ENCODE measurements at regions not wholly inside any gene's neighbourhood (a gene's known extent, or its start where the extent isn't known, plus 50 kb on each side); places are given as distances from the start of the nearest gene placed in this dataset.

DNA sequence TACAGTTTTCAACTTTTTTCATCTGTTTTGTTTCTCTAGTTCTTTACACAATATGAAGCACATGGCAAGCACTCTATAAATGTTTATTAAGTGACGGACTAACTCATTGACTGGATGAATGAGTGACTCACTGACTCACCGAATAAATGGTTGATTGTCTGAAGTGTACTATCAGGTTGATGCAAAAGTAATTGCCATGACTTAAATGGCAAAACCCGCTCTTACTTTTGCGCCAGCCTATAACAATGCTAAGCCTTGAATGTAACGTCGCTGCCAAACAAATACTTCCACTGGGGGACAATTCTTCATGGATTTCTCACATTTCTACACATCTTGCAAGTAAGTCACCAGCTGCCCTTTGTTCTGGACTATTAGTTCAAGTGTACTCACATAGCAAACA lies 109.0 kb upstream of the KCTD3 start:
- no peak overlapping the region for H2AFZ ChIP-seq (ENCODE audit: low read length)
- no TSS peak for BruUV-seq (replicated peaks)
- peaks cover 4% of the 10 kb centered on the region; the same call in 1 of the 2 replicates for H3K4me1 ChIP-seq (ENCODE audit: insufficient read depth, low read length)
- H3K79me2 ChIP-seq (ENCODE audit: low read length) = no peaks in the 10 kb centered on the region
- ChIA-PET POLR2A (ENCODE audit: unreplicated experiment) (no interaction called here), CTCF (no interaction called here)
- intact Hi-C loops (cut with micrococcal nuclease) = no loop called here
- peak; percentile 79 for DNase-seq
- no peaks in the 10 kb centered on the region for H3K9me3 ChIP-seq (ENCODE audit: low read length)
- H3K4me2 ChIP-seq (ENCODE audit: low read length) = no peak overlapping the region
- peak; percentile 88 for ATAC-seq
- no peaks in the 10 kb centered on the region for H3F3A ChIP-seq (ENCODE audit: low read length, unreplicated experiment)
- no peak overlapping the region for H3K27ac ChIP-seq (ENCODE audit: low read length)
- no peak for TF ChIP-seq EZH2phosphoT487 (IDR thresholded peaks at IDR 0.05; ENCODE audit: borderline replicate concordance, low read length)
- no peak for TF ChIP-seq EZH2 (IDR thresholded peaks at IDR 0.05; ENCODE audit: low read length, unreplicated experiment)
- TF ChIP-seq, protein P1, sequence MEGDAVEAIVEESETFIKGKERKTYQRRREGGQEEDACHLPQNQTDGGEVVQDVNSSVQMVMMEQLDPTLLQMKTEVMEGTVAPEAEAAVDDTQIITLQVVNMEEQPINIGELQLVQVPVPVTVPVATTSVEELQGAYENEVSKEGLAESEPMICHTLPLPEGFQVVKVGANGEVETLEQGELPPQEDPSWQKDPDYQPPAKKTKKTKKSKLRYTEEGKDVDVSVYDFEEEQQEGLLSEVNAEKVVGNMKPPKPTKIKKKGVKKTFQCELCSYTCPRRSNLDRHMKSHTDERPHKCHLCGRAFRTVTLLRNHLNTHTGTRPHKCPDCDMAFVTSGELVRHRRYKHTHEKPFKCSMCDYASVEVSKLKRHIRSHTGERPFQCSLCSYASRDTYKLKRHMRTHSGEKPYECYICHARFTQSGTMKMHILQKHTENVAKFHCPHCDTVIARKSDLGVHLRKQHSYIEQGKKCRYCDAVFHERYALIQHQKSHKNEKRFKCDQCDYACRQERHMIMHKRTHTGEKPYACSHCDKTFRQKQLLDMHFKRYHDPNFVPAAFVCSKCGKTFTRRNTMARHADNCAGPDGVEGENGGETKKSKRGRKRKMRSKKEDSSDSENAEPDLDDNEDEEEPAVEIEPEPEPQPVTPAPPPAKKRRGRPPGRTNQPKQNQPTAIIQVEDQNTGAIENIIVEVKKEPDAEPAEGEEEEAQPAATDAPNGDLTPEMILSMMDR (conservative IDR thresholded peaks at IDR 0.05; ENCODE audit: low read depth, low read length) = no peak
- no peak overlapping the region for H3K9ac ChIP-seq (ENCODE audit: low read length)
- no peaks in the 10 kb centered on the region for H4K20me1 ChIP-seq (ENCODE audit: low read length)
- H3K36me3 ChIP-seq (ENCODE audit: low read depth, low read length) = no peaks in the 10 kb centered on the region
- H3K9me2 ChIP-seq (replicated peaks; ENCODE audit: low read length) = no peaks in the 10 kb centered on the region
- no peak overlapping the region for H3K4me3 ChIP-seq (ENCODE audit: low read length)
- no peaks in the 10 kb centered on the region for H3K27me3 ChIP-seq (ENCODE audit: low read length)

DNA sequence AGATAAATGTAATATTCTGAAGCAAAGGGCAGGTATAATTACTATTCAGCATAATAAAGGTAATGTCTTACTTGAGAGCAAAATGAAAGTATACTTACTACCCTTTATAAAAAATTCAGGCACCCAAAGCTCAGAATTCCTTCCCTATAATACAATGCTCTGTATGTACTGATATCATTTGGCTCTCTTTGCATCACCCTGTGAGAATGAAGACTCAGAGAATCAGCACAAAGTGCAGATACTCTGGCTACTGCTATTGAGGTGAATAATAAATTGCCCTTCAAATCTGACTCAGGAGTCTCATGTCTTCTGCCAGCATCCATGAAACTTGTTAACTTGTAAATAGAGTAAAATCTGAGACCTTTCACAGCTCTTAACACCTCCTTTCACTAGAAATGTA lies 108.5 kb upstream of the KCTD3 start:
- CTCF ChIA-PET = no interaction called here
- no peak overlapping the region for H3K9ac ChIP-seq (ENCODE audit: low read length)
- no peaks in the 10 kb centered on the region for H3F3A ChIP-seq (ENCODE audit: low read length, unreplicated experiment)
- no peaks in the 10 kb centered on the region for H3K27me3 ChIP-seq (ENCODE audit: low read length)
- no peak overlapping the region for H3K4me3 ChIP-seq (ENCODE audit: low read length)
- TF ChIP-seq, protein P1 (conservative IDR thresholded peaks at IDR 0.05; ENCODE audit: low read depth, low read length) = no peak
- TF ChIP-seq EZH2phosphoT487 (IDR thresholded peaks at IDR 0.05; ENCODE audit: borderline replicate concordance, low read length) (no peak), EZH2 (IDR thresholded peaks at IDR 0.05; ENCODE audit: low read length, unreplicated experiment) (no peak)
- no peaks in the 10 kb centered on the region for H3K79me2 ChIP-seq (ENCODE audit: low read length)
- no peaks in the 10 kb centered on the region for H3K9me3 ChIP-seq (ENCODE audit: low read length)
- peaks cover 4% of the 10 kb centered on the region; the same call in 1 of the 2 replicates for H3K4me1 ChIP-seq (ENCODE audit: insufficient read depth, low read length)
- no peaks in the 10 kb centered on the region for H3K36me3 ChIP-seq (ENCODE audit: low read depth, low read length)
- no peaks in the 10 kb centered on the region for H4K20me1 ChIP-seq (ENCODE audit: low read length)
- H3K9me2 ChIP-seq (replicated peaks; ENCODE audit: low read length) = no peaks in the 10 kb centered on the region
- H3K27ac ChIP-seq (ENCODE audit: low read length) = no peak overlapping the region
- DNase-seq (no peak), ATAC-seq (no peak)
- H2AFZ ChIP-seq (ENCODE audit: low read length) = no peak overlapping the region
- H3K4me2 ChIP-seq (ENCODE audit: low read length) = no peak overlapping the region
- intact Hi-C loops (cut with micrococcal nuclease) = no loop called here
- POLR2A ChIA-PET (ENCODE audit: unreplicated experiment) = no interaction called here
- BruUV-seq (replicated peaks) = no TSS peak

DNA sequence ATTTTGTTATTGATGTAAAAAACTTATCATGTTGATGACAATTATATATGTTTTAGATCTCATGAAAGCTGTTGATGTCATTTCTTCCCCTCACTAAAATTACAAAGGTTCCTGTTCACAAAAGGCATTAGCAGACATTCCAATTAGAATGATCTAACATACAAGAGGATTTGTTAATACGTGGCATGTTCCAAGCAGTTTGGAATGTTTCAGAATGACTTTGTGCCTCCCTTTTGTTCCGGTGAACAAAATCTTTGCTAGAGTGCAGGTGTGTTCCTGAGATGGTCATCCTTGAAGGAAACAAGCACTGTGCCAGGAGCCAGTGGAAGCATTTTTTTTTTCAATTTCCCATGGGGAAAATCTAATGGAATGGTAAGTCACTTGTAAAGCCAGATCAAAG lies 108.0 kb upstream of the KCTD3 start:
- no TSS peak for BruUV-seq (replicated peaks)
- Histone ChIP-seq H3K4me2 (ENCODE audit: low read length) (no peak overlapping the region), H3K9me3 (ENCODE audit: low read length) (no peaks in the 10 kb centered on the region), H3F3A (ENCODE audit: low read length, unreplicated experiment) (no peaks in the 10 kb centered on the region), H3K9ac (ENCODE audit: low read length) (no peak overlapping the region), H3K36me3 (ENCODE audit: low read depth, low read length) (no peaks in the 10 kb centered on the region), H3K79me2 (ENCODE audit: low read length) (no peaks in the 10 kb centered on the region), H3K4me1 (ENCODE audit: insufficient read depth, low read length) (peaks cover 4% of the 10 kb centered on the region; the same call in 1 of the 2 replicates), H3K27me3 (ENCODE audit: low read length) (no peaks in the 10 kb centered on the region), H3K9me2 (replicated peaks; ENCODE audit: low read length) (no peaks in the 10 kb centered on the region), H4K20me1 (ENCODE audit: low read length) (no peaks in the 10 kb centered on the region), H2AFZ (ENCODE audit: low read length) (no peak overlapping the region), H3K4me3 (ENCODE audit: low read length) (no peak overlapping the region), H3K27ac (ENCODE audit: low read length) (no peak overlapping the region)
- intact Hi-C loops (cut with micrococcal nuclease) = no loop called here
- TF ChIP-seq EZH2 (IDR thresholded peaks at IDR 0.05; ENCODE audit: low read length, unreplicated experiment) (no peak), EZH2phosphoT487 (IDR thresholded peaks at IDR 0.05; ENCODE audit: borderline replicate concordance, low read length) (no peak)
- TF ChIP-seq, protein P1 (conservative IDR thresholded peaks at IDR 0.05; ENCODE audit: low read depth, low read length) = no peak
- DNase-seq (no peak), ATAC-seq (no peak)
- ChIA-PET CTCF (no interaction called here), POLR2A (ENCODE audit: unreplicated experiment) (no interaction called here)

All from PC-3 (cell line).